SU-DHL-6 (cell line): ENCODE measurements at regions not wholly inside any gene's neighbourhood (a gene's known extent, or its start where the extent isn't known, plus 50 kb on each side); places are given as distances from the start of the nearest gene placed in this dataset.

ENCODE experiments used
- H2AFZ ChIP-seq: fragments of 200-600 bp; sonication (generic); 2 replicates; pipeline ENCODE4 v1.6.1; 2014; ENCODE audit warnings: low read depth, mild to moderate bottlenecking, moderate library complexity, mixed read lengths, antibody characterized with exemption, low read length; ENCODE audit not compliant: severe bottlenecking
- H3F3A ChIP-seq: fragments of 200-600 bp; shearing (Covaris generic); 2 replicates; pipeline ENCODE4 v1.6.0; 2016; ENCODE audit warnings: antibody characterized with exemption, mild to moderate bottlenecking; ENCODE audit not compliant: insufficient read depth
- H3K27ac ChIP-seq: fragments of 200-600 bp; sonication (generic); 2 replicates; pipeline ENCODE4 v1.5.1; 2016; ENCODE audit warnings: low read depth, mild to moderate bottlenecking, low read length, moderate library complexity, mixed read lengths
- H3K27me3 ChIP-seq: fragments of 200-600 bp; sonication (generic), shearing (Covaris generic); 2 replicates; pipeline ENCODE4 v1.6.0; 2014; ENCODE audit warnings: mild to moderate bottlenecking, low read length
- H3K36me3 ChIP-seq: fragments of 200-600 bp; sonication (generic); 2 replicates; pipeline ENCODE4 v1.6.1; 2014; ENCODE audit warnings: mild to moderate bottlenecking, low read length, mixed read lengths
- H3K4me2 ChIP-seq: fragments of 300-600, 200-600 bp; shearing (Covaris generic), sonication (generic); 2 replicates; pipeline ENCODE4 v1.6.0; 2014; ENCODE audit warnings: low read length, low read depth, mild to moderate bottlenecking; ENCODE audit not compliant: poor library complexity, severe bottlenecking
- H3K4me3 ChIP-seq: fragments of 200-600 bp; sonication (generic); 2 replicates; pipeline ENCODE4 v1.5.1; 2014; ENCODE audit warnings: antibody characterized with exemption, low read length, mild to moderate bottlenecking, mixed read lengths; ENCODE audit not compliant: insufficient read depth, poor library complexity, severe bottlenecking
- H3K79me2 ChIP-seq: fragments of 200-600 bp; sonication (generic); 2 replicates; pipeline ENCODE4 v1.6.1; 2014; ENCODE audit warnings: mild to moderate bottlenecking, low read length, moderate library complexity; ENCODE audit not compliant: insufficient read depth
- H3K9ac ChIP-seq: fragments of 200-600 bp; sonication (generic); 2 replicates; pipeline ENCODE4 v1.7.0; 2014; ENCODE audit warnings: mild to moderate bottlenecking, low read length
- H3K9me2 ChIP-seq: fragments of 200-600 bp; sonication (generic); replicated peaks from 2 replicates; pipeline ENCODE4 v1.6.1; 2014; ENCODE audit warnings: low read length; ENCODE audit not compliant: insufficient read depth
- H3K9me3 ChIP-seq: fragments of 200-600 bp; sonication (generic); 2 replicates; pipeline ENCODE4 v1.6.1; 2014; ENCODE audit warnings: low read length, mixed read lengths; ENCODE audit not compliant: insufficient read depth
- H4K20me1 ChIP-seq: fragments of 200-600 bp; sonication (generic); 2 replicates; pipeline ENCODE4 v1.6.1; 2014; ENCODE audit warnings: low read depth, mild to moderate bottlenecking, antibody characterized with exemption, low read length, moderate library complexity, mixed read lengths
- EZH2phosphoT487 ChIP-seq: fragments of 200-600 bp; sonication (generic), shearing (Covaris generic); conservative IDR thresholded peaks from 2 replicates; pipeline ENCODE4 v1.6.1; 2018; ENCODE audit warnings: mild to moderate bottlenecking, antibody characterized with exemption, low read length, moderate library complexity, mixed read lengths
- TF ChIP-seq, protein P1 (sequence below): fragments of 200-600 bp; sonication (generic); IDR thresholded peaks from one replicate; pipeline ENCODE4 v1.5.1; 2017; ENCODE audit warnings: antibody characterized with exemption, mild to moderate bottlenecking, low read length, moderate library complexity; ENCODE audit not compliant: insufficient read depth, poor library complexity, severe bottlenecking

DNA sequence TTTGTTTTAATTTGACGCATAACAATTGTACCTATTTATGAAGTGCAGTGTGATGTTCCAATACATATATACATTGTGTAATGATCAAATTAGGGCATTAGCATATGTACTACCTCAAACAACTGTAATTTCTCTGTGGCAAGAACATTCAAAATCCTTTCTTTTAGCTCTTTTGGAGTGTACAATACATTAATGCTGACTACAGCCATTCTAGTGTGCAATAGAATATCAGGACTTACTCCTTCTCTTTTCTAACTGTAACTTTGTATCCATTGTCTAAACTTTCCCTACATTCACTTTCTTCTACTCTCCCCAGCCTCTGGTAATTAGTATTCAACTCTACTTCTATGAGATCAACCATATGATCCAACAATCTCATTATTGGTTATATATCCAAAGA is 1177.4 kb downstream of the KCNT2 start:
- Histone ChIP-seq H3K36me3 (no peaks in the 10 kb centered on the region), H3K9ac (no peak overlapping the region), H3K4me3 (no peak overlapping the region), H3K27me3 (no peaks in the 10 kb centered on the region), H3K9me2 (no peaks in the 10 kb centered on the region), H2AFZ (no peak overlapping the region), H3K4me2 (no peak overlapping the region), H3K27ac (no peak overlapping the region), H3F3A (no peaks in the 10 kb centered on the region), H4K20me1 (no peaks in the 10 kb centered on the region), H3K9me3 (no peaks in the 10 kb centered on the region), H3K79me2 (no peaks in the 10 kb centered on the region)
- no peak for TF ChIP-seq EZH2phosphoT487
- TF ChIP-seq, protein P1, sequence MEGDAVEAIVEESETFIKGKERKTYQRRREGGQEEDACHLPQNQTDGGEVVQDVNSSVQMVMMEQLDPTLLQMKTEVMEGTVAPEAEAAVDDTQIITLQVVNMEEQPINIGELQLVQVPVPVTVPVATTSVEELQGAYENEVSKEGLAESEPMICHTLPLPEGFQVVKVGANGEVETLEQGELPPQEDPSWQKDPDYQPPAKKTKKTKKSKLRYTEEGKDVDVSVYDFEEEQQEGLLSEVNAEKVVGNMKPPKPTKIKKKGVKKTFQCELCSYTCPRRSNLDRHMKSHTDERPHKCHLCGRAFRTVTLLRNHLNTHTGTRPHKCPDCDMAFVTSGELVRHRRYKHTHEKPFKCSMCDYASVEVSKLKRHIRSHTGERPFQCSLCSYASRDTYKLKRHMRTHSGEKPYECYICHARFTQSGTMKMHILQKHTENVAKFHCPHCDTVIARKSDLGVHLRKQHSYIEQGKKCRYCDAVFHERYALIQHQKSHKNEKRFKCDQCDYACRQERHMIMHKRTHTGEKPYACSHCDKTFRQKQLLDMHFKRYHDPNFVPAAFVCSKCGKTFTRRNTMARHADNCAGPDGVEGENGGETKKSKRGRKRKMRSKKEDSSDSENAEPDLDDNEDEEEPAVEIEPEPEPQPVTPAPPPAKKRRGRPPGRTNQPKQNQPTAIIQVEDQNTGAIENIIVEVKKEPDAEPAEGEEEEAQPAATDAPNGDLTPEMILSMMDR, result no peak

DNA sequence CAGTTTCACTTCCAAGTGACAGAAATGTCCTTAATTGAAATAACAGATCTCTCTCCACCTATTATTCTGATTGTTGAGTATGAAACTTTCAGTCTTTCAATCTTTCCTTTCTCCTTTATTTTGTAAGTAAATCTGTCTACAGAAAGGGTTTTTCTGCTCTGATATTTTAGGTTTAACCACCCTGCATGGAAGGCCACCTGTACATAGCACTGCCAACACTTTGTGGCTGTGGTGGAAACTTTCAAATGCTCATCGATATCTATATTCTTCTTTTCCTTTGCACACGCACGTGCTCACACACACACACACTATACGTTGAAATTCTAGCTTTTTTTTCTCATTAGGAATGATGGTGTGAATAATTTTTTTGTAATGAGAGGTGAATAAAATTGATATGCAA is 1179.3 kb downstream of the KCNT2 start:
- Histone ChIP-seq H2AFZ (peak overlapping the region; percentile 1), H3K4me3 (no peak overlapping the region), H3K9ac (no peak overlapping the region), H3K27me3 (no peaks in the 10 kb centered on the region), H3K27ac (no peak overlapping the region), H3K79me2 (no peaks in the 10 kb centered on the region), H4K20me1 (no peaks in the 10 kb centered on the region), H3K4me2 (no peak overlapping the region), H3K36me3 (no peaks in the 10 kb centered on the region), H3F3A (no peaks in the 10 kb centered on the region), H3K9me3 (no peaks in the 10 kb centered on the region), H3K9me2 (no peaks in the 10 kb centered on the region)
- TF ChIP-seq, protein P1, result no peak

DNA sequence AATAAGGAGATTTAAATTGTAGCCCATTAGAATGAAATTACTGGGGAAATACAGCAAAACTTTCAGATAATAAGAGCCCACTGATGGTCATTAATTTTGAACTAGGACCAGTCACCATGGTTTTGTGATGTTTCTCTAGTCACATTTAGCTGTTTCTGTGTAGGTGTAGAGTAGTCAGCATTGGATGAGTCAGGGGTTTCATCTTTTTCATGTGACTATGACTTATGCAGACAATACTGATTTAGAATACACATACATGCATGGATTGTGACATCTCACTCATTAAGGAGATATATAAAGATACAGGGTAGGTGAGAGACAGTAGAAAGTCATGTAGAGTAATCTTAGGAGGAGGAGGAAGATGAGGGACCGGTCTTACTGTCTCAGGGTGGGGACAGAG is 1192.7 kb downstream of the KCNT2 start:
- Histone ChIP-seq H3K79me2 (no peaks in the 10 kb centered on the region), H3K9me3 (no peaks in the 10 kb centered on the region; the same call in 1 of the 2 replicates), H3K27me3 (no peaks in the 10 kb centered on the region), H4K20me1 (no peaks in the 10 kb centered on the region), H2AFZ (no peak overlapping the region), H3K4me3 (no peak overlapping the region), H3F3A (no peaks in the 10 kb centered on the region), H3K36me3 (no peaks in the 10 kb centered on the region), H3K4me2 (no peak overlapping the region), H3K27ac (no peak overlapping the region), H3K9ac (no peak overlapping the region), H3K9me2 (no peaks in the 10 kb centered on the region)
- no peak for TF ChIP-seq EZH2phosphoT487
- TF ChIP-seq, protein P1, result no peak

DNA sequence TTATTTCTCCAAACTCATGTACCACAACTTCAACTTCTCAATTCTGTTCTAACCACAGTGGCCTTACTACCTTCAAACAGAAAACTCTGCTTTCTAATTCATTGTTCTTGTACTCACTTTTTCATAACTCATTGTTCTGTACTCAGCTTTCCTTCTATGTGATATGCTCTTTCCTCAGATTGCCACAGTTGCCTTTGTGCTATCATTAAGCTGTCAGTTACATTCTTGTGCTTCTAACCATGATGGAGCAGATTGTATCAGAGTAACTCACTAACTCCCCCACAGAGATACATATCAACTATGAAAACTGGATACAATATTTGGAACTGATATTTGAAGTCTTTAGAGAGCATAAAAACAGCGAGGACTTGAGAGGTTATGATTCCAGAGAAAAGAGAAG is 1213.7 kb downstream of the KCNT2 start:
- no peaks in the 10 kb centered on the region for H3K27me3 ChIP-seq
- no peak for TF ChIP-seq EZH2phosphoT487
- no peak overlapping the region for H3K27ac ChIP-seq
- H3K4me3 ChIP-seq, result no peak overlapping the region
- no peaks in the 10 kb centered on the region for H3F3A ChIP-seq
- H3K36me3 ChIP-seq, result no peaks in the 10 kb centered on the region
- H3K79me2 ChIP-seq, result no peaks in the 10 kb centered on the region
- H3K4me2 ChIP-seq, result no peak overlapping the region
- H4K20me1 ChIP-seq, result no peaks in the 10 kb centered on the region
- H3K9me3 ChIP-seq, result no peaks in the 10 kb centered on the region
- H2AFZ ChIP-seq, result no peak overlapping the region
- H3K9ac ChIP-seq, result no peak overlapping the region
- H3K9me2 ChIP-seq, result no peaks in the 10 kb centered on the region
